ENCODE measurements at regions not wholly inside any gene's neighbourhood (a gene's known extent, or its start where the extent isn't known, plus 50 kb on each side); places are given as distances from the start of the nearest gene placed in this dataset.
"Not testable (repeated sequence)": the region's sequence is repeated elsewhere in the genome, so short reads cannot be mapped to it uniquely, and the experiment has no call there.

DNA sequence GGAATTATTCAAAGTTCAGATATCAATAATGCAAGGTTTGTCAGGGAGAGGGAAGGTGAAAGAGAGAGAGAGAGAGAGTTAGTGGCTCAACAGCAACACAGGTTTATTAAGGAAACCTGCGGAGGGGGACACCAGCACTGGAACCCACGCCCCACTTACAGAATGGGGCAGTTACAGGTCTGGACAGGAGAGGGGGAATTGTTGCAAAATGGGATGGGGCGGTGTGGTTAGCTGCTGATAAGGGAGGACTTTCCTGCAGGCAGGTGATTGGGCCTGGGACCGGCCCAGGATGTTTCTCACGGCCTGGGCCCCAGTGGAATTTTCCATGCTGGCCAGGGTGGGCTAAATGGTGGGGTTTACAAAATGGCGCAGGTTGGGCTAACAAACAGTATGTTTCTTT, 278.2 kb upstream of the SLC16A7 start:
- H3K4me1 ChIP-seq (ENCODE audit: insufficient read depth, low read length, severe bottlenecking): no peaks in the 10 kb centered on the region
- no peaks in the 10 kb centered on the region for H3K27me3 ChIP-seq (ENCODE audit: insufficient read depth, low read length)
- H3F3A ChIP-seq (ENCODE audit: insufficient read depth, low read length): no peaks in the 10 kb centered on the region
- no peak overlapping the region for H3K9ac ChIP-seq (ENCODE audit: low read length)
- H3K4me2 ChIP-seq (ENCODE audit: low read length): no peak overlapping the region
- no peak overlapping the region for H2AFZ ChIP-seq (ENCODE audit: low read length)
- H3K27ac ChIP-seq (ENCODE audit: low read depth, low read length, poor library complexity, severe bottlenecking): no peak overlapping the region
- no peak overlapping the region for H3K4me3 ChIP-seq (ENCODE audit: low read depth, low read length, poor library complexity, severe bottlenecking)
- no peaks in the 10 kb centered on the region for H3K9me2 ChIP-seq (ENCODE audit: low read depth, low read length)
- no peaks in the 10 kb centered on the region for H3K79me2 ChIP-seq (ENCODE audit: insufficient read depth, low read length)
- H4K20me1 ChIP-seq (ENCODE audit: insufficient read depth, low read length): no peaks in the 10 kb centered on the region
- no peaks in the 10 kb centered on the region for H3K36me3 ChIP-seq (ENCODE audit: insufficient read depth, low read length)
- H3K9me3 ChIP-seq (ENCODE audit: low read length): no peaks in the 10 kb centered on the region
- no peak for TF ChIP-seq EZH2 (IDR thresholded peaks at IDR 0.05; ENCODE audit: borderline replicate concordance, low read length)
- TF ChIP-seq, protein P1, sequence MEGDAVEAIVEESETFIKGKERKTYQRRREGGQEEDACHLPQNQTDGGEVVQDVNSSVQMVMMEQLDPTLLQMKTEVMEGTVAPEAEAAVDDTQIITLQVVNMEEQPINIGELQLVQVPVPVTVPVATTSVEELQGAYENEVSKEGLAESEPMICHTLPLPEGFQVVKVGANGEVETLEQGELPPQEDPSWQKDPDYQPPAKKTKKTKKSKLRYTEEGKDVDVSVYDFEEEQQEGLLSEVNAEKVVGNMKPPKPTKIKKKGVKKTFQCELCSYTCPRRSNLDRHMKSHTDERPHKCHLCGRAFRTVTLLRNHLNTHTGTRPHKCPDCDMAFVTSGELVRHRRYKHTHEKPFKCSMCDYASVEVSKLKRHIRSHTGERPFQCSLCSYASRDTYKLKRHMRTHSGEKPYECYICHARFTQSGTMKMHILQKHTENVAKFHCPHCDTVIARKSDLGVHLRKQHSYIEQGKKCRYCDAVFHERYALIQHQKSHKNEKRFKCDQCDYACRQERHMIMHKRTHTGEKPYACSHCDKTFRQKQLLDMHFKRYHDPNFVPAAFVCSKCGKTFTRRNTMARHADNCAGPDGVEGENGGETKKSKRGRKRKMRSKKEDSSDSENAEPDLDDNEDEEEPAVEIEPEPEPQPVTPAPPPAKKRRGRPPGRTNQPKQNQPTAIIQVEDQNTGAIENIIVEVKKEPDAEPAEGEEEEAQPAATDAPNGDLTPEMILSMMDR (IDR thresholded peaks at IDR 0.05; ENCODE audit: low read length): no peak

DNA sequence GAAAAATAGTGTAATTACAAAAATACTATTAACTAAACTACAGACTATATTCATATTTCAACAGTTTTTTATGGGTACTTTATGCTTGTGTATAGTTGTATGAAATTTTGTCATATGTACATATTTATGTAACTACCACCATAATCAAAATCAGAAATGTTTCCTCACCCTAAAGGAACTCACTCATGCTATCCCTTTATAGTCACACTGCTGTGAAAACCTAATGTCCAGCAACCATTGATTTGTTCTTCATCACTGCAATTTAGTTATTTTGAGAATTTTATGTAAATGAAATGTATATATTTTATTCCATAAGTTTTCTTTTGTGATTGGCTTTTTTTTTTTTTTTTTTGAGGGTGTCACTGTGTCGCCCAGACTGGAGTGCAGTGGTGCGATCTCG, 278.9 kb upstream of the SLC16A7 start:
- Histone ChIP-seq H3K9ac (ENCODE audit: low read length) (no peak overlapping the region), H3K4me1 (ENCODE audit: insufficient read depth, low read length, severe bottlenecking) (no peaks in the 10 kb centered on the region), H3K27me3 (ENCODE audit: insufficient read depth, low read length) (no peaks in the 10 kb centered on the region), H3K4me2 (ENCODE audit: low read length) (no peak overlapping the region), H3K9me3 (ENCODE audit: low read length) (no peaks in the 10 kb centered on the region), H2AFZ (ENCODE audit: low read length) (no peak overlapping the region), H4K20me1 (ENCODE audit: insufficient read depth, low read length) (no peaks in the 10 kb centered on the region), H3F3A (ENCODE audit: insufficient read depth, low read length) (no peaks in the 10 kb centered on the region), H3K79me2 (ENCODE audit: insufficient read depth, low read length) (no peaks in the 10 kb centered on the region), H3K27ac (ENCODE audit: low read depth, low read length, poor library complexity, severe bottlenecking) (no peak overlapping the region), H3K36me3 (ENCODE audit: insufficient read depth, low read length) (no peaks in the 10 kb centered on the region), H3K9me2 (ENCODE audit: low read depth, low read length) (no peaks in the 10 kb centered on the region), H3K4me3 (ENCODE audit: low read depth, low read length, poor library complexity, severe bottlenecking) (no peak overlapping the region)
- TF ChIP-seq EZH2 (IDR thresholded peaks at IDR 0.05; ENCODE audit: borderline replicate concordance, low read length): no peak
- TF ChIP-seq, protein P1 (IDR thresholded peaks at IDR 0.05; ENCODE audit: low read length): no peak

DNA sequence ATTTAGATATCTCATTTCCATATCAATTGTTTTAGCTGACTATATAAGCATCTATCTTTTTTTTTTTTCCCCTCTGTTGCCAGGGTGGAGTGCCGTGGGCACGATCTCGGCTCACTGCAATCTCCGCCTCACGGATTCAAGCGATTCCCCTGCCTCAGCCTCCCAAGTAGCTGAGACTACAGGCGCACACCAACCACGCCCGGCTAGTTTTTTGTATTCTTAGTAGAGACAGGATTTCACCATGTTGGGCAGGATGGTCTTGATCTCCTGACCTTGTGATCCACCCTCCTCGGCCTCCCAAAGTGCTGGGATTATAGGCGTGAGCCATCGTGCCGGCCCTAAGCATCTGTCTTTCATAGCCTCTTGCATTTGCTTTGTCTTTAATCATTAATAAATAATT, 279.5 kb upstream of the SLC16A7 start:
- H3K4me2 ChIP-seq (ENCODE audit: low read length); H3K27ac ChIP-seq (ENCODE audit: low read depth, low read length, poor library complexity, severe bottlenecking); H3K9me2 ChIP-seq (ENCODE audit: low read depth, low read length); H2AFZ ChIP-seq (ENCODE audit: low read length); H3K27me3 ChIP-seq (ENCODE audit: insufficient read depth, low read length); H3K9me3 ChIP-seq (ENCODE audit: low read length); H3K36me3 ChIP-seq (ENCODE audit: insufficient read depth, low read length); H3K4me3 ChIP-seq (ENCODE audit: low read depth, low read length, poor library complexity, severe bottlenecking); H3K79me2 ChIP-seq (ENCODE audit: insufficient read depth, low read length); H4K20me1 ChIP-seq (ENCODE audit: insufficient read depth, low read length); H3F3A ChIP-seq (ENCODE audit: insufficient read depth, low read length); H3K9ac ChIP-seq (ENCODE audit: low read length); H3K4me1 ChIP-seq (ENCODE audit: insufficient read depth, low read length, severe bottlenecking): not testable (repeated sequence)

DNA sequence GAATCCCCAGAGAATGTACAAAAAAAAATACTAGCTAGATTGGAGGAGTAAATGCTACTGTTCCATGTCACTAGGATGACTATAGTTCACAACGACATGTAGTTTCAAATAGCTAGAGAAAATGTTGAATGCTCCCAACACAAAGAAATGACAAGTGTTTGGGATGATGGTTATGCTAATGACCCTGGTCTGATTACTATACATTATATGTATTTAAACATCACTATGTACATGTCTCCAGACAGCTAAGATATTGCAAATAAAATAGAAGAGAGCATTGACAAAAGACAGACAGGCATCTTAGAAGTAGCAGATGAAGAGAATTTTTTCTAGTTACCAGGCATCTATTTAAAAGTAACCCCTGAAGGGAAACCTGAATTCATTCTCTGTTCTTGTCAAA, 281.6 kb upstream of the SLC16A7 start:
- H2AFZ ChIP-seq (ENCODE audit: low read length): no peak overlapping the region
- TF ChIP-seq, protein P1 (IDR thresholded peaks at IDR 0.05; ENCODE audit: low read length): no peak
- TF ChIP-seq EZH2 (IDR thresholded peaks at IDR 0.05; ENCODE audit: borderline replicate concordance, low read length): no peak
- H3K4me1 ChIP-seq (ENCODE audit: insufficient read depth, low read length, severe bottlenecking): no peaks in the 10 kb centered on the region
- H3F3A ChIP-seq (ENCODE audit: insufficient read depth, low read length): no peaks in the 10 kb centered on the region
- H3K27ac ChIP-seq (ENCODE audit: low read depth, low read length, poor library complexity, severe bottlenecking): no peak overlapping the region
- H3K27me3 ChIP-seq (ENCODE audit: insufficient read depth, low read length): no peaks in the 10 kb centered on the region
- H3K36me3 ChIP-seq (ENCODE audit: insufficient read depth, low read length): no peaks in the 10 kb centered on the region
- no peaks in the 10 kb centered on the region for H3K9me3 ChIP-seq (ENCODE audit: low read length)
- no peak overlapping the region for H3K4me3 ChIP-seq (ENCODE audit: low read depth, low read length, poor library complexity, severe bottlenecking)
- H3K9me2 ChIP-seq (ENCODE audit: low read depth, low read length): no peaks in the 10 kb centered on the region
- H3K9ac ChIP-seq (ENCODE audit: low read length): no peak overlapping the region
- H3K79me2 ChIP-seq (ENCODE audit: insufficient read depth, low read length): no peaks in the 10 kb centered on the region
- no peak overlapping the region for H3K4me2 ChIP-seq (ENCODE audit: low read length)
- no peaks in the 10 kb centered on the region for H4K20me1 ChIP-seq (ENCODE audit: insufficient read depth, low read length)

All from OCI-LY1 (cell line).